ENCODE measurements at regions not wholly inside any gene's neighbourhood (a gene's known extent, or its start where the extent isn't known, plus 50 kb on each side); places are given as distances from the start of the nearest gene placed in this dataset.

DNA sequence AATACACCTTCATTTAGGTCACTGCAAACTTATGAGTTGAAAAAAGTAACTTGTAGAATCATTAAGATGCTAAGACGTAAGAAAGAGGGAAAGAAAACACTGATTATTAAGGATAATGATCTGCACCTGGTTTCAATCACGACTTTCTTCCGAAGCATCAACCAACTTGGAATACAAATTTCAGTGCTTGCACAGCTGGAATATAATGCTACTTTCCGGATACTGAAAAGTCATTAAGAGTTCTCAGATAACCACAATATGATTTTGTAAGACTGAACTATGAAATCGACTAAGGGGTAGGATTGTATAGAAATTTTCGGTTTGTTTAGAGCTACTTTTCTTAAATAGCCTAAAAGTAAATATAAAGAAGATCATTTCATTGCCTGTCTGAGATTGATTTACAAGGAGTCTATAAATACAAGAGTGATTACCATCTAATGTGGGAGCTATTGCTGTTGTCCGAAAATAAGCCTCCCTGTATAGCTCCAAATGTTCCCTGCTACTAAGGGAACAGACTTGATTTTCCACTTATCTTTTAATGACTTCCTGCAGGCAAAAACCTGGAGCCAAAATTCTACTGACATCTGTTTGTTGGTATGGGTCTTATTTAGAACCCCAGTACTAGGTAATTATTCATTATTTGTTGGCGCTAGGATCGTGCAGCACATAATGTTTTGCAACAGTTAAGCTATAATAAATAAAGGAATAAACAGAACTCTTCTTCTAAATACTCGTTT lies 673.3 kb downstream of the KCNT2 start:
- no peak for DNase-seq (ENCODE audit: low spot score)

DNA sequence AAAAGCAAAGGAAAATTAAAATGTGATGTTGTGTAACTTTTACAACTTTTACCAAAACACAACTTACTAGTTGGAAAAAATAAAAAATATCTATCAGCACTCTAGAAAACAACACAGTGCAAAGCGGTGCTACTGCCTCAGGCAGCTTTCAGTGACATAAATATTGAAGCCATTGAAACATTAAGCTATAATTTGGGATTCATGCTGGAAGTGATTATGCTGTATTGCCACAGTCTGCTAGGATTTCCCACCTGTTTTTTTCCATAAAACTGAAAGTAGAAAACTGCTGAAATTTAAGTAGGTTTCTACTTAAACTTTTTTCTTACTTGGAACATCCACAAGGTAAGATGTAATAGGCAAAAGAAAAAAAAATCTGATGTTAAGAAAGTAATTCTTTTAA lies 674.4 kb downstream of the KCNT2 start:
- no peak for DNase-seq (ENCODE audit: low spot score)

DNA sequence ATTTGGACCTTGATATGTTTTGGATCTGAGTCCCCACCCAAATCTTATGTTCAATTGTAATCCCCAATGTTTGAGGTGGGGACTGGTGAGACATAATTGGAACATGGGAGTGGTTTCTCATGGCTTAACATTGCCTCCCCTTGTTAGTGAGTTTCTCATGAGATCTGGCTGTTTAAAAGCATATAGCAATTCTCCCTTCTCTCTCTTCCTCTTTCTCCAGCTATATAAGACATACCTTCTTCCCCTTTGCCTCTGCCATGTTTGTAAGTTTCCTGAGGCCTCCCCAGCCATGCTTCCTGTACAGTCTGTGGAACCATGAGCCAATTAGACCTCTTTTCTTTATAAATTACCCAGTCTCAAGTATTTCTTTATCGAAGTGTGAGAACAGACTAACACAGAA lies 692.4 kb downstream of the KCNT2 start:
- DNase-seq (ENCODE audit: low spot score) = no peak

DNA sequence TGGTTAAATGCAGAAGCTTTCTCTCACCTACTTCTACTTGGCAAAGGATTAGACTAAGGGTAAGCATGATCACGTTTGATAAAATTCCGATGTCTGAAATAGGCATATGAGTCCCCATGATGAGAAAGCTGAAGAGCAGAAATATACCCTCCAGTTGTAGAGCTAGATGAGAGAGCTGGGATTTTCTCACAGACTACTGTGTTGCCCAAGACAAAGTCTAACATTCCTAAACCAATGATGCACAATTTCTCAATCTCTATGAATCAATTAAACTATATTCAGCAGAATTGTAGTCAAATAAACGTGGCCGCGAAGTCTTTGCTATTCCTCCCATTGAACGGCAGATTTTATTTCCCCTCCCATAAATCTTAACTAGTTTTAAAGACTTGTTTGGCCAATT lies 699.2 kb downstream of the KCNT2 start:
- no peak for DNase-seq (ENCODE audit: low spot score)

DNA sequence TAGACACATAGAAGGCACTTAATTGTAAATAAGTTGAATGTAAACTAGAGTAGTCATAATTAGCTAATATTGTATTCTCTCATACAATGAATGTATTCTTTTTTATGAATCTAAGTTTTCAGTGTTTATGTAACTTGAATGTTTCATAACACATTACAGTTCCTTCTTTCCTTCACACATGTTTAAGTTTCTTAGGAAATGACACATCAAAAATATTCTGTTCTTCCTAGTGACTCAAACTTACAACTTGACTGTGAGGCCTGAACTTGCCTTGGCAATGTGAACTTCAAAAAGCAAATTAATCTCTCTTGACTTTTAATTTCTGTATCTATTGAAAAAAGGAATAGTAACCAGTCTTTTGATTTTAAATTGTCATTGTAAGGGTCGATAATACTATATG lies 700.1 kb downstream of the KCNT2 start:
- no peak for DNase-seq (ENCODE audit: low spot score)

DNA sequence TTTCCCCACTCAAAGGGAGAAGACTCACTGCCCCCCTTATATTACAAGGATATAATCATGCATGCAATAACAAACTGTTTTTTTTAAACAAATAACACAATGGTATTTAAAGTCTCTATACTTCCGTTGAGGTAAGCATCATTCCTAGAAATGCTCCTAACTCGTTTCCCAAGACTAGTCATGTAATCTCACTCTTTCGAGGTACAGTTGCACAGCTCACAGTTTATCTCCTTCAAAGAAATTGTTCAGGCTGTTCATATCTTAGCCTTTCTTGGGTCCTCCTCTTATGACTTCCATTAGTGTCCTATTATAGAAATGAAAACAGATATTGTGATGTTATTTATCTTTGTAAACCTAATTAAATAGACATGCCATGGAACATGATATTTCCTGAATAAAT lies 705.0 kb downstream of the KCNT2 start:
- no peak for DNase-seq (ENCODE audit: low spot score)

DNA sequence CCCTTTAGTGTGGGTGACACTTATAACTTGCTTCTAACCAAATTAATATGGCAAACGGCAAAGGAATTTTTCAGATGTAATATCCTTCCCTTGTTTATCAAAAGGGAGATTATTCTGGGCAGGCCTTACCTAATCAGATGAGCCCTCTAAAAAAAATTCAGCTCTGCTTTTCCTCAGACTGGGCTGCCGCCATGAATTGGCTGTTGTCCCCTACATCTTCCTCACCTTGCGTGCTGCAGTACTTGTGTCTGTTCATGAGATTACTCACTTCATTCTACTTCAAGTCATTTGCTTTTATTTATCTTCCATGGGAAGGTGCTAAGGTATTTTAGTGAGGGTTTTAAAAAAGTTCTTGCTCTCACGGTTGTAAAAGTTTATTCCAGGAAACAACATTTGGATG lies 705.5 kb downstream of the KCNT2 start:
- DNase-seq (ENCODE audit: low spot score) = no peak

DNA sequence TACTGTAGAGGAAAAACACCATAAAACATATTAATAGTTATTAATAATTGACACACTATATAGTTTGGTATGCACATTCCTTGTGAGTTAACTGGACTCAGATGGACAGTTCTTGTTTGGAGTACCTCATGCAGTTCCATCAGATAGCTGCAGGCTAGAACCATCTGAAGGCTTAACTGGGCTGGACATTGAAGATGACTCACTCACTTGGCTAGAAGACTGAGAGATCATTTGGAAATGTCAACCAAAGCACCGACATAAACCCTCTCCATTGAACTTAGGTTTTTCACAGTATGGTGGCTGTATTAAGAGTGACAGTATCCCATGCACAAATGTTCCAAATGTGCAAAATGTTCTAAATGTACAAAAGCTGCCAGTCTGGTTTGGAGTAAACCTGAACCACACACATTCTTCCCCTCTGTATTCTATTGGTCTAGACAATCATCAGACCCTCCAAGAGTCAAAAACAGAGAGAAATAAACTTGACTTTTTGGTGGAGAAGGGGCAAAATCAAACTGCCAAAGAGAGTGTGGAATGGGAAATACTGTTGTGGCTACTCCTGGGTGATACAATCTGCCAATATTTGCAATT lies 708.4 kb downstream of the KCNT2 start:
- DNase-seq (ENCODE audit: low spot score) = no peak

DNA sequence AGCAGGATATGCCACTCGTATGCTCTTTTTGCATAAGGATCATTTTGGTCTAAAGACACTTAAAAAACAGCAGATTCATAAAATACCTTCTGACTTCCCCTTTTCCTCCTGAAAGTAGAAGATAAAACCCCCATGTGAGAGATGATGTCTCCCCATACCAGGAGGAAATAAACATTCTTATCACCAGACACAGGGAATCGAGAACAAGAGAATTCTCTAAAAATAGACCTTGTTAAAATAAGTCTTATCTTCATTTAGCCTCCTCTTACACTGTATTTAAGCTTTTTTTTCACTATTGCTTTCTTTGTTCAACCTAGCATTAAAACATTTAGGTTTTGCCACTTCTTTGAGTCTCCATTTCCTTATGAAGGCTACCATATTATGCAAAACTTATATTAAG lies 709.3 kb downstream of the KCNT2 start:
- DNase-seq (ENCODE audit: low spot score) = no peak

DNA sequence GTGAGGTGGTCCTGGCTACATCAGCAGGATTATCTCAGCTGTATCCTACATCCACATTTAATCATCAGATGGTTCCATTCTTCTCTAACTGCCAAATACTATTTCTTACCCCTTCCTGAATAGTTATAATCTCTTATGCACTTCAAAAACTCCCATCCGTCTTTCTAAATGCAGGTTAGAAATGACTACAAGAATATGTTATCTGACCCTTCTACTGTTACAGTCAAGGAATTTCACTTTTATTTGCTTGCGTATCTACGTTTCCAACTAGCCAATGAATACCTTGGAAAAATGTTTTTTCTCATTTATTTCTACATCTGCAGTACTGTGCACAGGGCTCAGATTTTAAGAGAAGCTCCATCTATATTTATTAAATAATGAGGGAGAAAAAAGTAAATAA lies 709.9 kb downstream of the KCNT2 start:
- DNase-seq (ENCODE audit: low spot score) = no peak

DNA sequence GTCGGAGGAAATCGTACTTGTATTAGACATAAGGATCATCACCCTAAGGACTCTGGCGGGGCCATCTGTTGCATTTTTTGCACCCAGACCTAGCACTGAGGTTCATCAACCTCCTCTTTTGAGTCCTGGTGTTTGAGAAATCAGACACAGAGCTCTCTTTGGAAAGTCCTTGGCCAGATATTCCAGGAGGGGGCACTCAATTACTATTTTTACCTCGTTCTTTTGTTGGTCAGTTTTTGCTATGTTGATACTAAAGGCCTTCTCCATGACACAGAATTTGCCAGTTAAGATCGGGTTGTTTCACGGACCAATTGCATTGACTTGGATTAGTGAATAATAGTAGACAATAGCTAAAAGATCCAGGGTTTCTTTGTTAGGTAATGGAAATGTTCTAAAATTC lies 711.2 kb downstream of the KCNT2 start:
- DNase-seq (ENCODE audit: low spot score) = no peak

DNA sequence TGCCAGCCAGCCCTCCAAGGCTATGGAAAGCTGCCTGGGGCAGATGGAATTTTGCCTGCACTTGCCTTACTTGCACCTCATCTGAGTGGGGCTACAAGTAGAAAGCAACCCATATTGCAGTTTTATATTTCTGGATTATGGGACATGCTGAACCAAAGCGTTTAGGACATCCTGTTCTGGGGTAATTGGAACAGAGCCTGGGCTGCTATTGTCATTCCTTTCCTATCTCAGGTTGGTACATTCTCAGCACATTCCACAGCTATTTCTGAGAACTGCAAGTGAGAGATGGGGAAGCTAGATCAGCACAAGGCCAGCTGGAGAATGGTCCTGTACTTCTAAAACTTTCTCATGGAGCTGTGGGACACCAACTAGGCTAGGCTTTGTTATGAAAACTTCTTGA lies 713.8 kb downstream of the KCNT2 start:
- DNase-seq (ENCODE audit: low spot score) = no peak

DNA sequence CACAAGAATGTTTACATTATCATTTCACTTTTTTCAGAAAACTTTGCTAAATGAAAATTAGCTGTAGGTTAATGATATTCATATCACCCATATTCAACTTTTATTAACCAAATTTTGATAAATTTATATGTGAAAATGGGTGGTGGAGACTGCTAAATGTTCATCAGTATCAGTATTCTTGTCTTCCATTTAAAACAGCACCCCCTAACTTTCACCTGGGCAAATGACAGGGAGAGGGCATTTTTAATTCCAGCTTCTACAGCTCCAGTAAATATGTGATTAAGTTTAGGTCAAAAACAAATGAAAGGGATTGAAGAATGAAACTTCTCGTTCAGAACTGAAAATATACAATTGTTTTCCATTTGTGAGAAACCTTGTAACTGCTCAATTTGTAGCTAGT lies 722.2 kb downstream of the KCNT2 start:
- DNase-seq (ENCODE audit: low spot score) = no peak

DNA sequence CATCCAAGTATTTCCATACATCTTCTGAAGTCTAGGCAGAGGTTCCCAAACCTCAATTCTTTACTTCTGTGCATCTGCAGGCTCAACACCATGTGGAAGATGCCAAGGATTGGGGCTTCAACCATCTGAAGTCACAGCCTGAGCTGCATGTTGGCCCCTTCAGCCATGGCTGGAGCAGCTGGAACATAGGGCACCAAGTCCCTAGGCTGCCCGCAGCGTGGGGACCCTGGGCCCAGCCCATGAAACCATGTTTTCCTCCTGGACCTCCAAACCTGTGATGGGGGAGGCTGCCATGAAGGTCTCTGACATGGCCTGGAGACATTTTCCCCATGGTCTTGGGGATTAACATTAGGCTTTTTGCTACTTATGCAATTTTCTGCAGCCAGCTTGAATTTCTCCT lies 729.8 kb downstream of the KCNT2 start:
- DNase-seq (ENCODE audit: low spot score) = no peak

DNA sequence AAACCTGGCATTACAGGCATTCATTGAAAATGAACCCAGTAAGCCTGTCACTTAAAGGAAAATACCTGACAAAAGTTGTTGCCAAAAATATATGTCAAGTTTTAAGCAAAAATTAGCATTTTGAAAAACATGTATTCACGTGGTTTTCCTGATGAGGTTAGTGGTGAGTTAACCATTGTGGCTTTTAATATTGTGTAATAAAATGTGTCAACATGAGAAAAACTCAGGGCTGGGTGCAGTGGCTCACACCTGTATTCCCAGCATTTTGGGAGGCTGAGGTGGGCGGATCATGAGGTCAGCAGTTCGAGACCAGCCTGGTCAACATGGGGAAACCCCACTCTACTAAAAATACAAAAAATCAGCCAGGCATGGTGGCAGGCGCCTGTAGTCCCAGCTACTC lies 731.4 kb downstream of the KCNT2 start:
- no peak for DNase-seq (ENCODE audit: low spot score)

DNA sequence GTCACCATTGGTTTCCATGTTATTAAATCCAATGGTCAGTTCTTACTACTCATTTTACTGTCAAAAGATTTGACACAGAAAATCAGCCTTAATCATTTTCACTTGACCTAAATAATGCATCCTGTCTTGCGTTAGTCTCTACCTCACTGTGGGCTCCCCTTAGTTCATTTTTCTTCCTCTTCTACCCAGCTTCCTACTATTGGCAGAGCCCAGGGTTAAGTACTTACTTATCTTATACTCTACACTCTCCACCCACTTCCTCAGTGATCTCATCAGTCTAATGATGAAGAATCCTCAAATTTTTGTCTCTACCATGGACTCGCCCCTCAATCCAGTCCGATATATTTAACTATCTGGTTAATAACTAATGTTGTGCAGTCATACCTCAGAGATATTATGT lies 735.9 kb downstream of the KCNT2 start:
- no peak for DNase-seq (ENCODE audit: low spot score)

DNA sequence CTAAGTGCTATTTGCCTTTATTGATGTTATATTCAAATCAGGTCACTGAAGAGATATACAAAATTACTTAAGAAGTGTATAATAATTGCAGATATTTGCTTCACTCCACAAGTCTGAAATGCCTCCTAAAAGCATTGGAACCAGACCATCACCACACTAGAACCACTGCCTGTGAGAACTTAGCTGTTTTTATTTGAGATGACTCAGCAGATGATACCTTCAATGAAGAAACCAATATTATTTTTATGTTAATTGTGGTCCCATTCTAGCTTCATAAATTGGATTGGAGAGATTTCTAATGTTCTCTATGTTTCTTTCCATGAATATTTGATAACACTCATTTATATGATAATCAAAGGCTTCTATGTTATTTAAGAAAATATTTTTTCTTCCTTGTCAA lies 740.6 kb downstream of the KCNT2 start:
- DNase-seq (ENCODE audit: low spot score) = no peak

DNA sequence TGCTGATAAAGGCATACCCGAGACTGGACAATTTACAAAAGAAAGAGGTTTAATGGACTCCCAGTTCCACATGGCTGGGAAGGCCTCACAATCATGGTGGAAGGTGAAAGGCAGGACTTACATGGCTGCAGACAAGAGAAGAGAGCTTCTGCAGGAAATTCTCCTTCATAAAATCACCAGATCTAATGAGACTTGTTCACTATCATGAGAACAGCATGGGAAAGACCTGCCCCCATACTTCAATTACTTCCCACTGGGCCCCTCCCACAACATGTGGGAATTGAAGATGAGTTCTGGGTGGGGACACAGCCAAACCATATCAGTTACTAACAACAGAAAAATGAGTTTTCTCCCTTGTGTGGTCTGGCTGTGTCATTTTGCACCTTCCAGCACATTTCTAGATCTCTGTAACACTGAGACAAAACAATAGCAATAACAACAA lies 741.4 kb downstream of the KCNT2 start:
- no peak for DNase-seq (ENCODE audit: low spot score)

DNA sequence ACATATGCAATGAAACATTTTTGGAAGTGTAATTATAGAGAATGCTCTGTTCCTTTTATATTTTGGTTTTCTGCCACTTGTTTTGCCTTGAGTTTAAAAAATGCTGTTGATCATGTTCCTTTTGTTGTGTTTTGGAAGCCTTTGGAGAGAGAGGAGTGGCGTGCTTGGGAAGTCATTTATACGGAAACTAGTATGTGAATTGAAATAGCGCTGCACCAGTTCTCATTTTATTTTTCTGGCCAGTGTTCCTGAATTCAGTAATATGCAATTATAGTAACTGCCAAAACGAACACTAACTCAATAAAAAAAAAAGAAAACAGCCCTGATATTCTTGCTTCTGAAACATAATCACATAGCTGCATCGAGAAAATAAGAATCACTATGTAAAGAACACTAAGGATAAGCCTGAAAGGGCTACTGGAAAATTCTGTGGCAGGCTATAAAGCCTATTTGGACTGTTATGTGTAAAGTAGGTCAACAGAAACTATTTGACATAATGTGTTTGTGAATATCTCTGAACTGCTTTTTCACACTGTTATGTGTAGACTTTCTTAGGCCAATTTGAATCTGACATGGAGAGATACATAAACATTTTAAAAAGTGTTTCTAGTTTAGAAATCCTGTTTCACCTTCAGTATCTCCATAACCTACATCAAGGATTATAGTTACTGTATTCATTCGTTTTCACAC lies 742.0 kb downstream of the KCNT2 start:
- no peak for DNase-seq (ENCODE audit: low spot score)

DNA sequence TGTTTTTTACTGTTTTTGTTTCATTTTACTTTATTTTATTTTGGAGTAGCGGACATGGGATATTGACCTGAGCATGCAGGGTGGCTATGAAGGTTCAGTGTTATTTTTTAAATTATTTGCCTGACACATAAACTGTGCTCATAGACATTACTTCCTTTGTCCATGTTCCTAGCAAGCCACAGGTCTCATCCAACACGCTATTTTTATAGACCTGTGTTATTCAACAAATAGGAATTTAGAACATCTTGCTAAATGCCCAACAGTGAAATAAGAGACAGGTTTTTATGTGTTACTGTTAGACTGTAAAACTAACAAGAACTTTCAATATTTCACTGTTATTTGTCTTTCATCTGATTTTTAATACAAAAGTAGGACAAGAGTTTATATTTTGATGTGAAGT lies 756.4 kb downstream of the KCNT2 start:
- no peak for DNase-seq (ENCODE audit: low spot score)

DNA sequence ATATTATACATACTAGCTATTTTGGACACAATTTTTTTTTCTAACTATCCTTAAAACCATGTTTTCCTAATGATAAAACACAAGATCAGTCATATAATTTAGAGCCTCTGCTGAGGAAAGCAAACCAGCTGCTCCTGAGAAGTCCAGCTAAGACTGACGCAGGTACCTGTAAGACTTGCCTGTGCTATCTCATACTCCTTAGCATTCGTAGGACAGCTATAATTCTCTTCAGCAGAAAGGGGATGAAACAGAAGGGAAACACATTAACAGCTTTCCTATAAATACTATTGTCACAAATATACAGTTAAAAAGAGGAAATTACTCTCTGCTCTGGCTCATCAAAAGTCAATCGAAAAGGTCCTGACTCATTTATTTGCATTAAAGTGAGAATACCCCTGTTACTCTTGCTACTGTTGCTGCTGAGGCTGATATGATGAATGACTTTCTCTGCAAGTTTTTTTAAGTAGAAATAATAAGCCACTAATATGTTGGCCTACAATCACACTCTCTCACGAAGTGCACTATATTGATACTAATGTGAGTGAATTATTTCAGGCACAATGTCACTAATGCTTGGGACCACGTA lies 757.1 kb downstream of the KCNT2 start:
- DNase-seq (ENCODE audit: low spot score) = no peak

DNA sequence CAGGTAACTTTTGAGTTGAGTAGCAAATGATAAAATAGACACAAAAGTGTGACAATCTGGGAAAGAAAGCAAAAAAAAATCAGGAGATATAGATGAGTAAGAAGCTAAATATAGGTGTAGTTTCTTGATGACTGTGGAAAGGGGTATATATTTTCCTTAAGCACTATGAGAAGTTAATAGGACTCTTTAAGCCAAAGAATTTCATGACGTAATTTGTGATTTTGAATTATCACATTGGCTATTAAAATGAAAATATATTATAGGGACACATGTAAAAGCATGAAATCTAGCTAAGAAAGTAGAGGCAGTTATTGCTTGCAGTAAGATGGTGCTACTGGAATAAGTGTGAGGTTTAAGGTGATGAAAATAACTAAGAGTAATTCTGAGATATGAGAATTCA lies 759.1 kb downstream of the KCNT2 start:
- no peak for DNase-seq (ENCODE audit: low spot score)

All from SK-N-DZ (cell line).